GM12892 (cell line): ENCODE measurements at regions not wholly inside any gene's neighbourhood (a gene's known extent, or its start where the extent isn't known, plus 50 kb on each side); places are given as distances from the start of the nearest gene placed in this dataset.

Experiments
- POLR2A ChIP-seq: IDR thresholded peaks from 2 replicates; pipeline ENCODE4 v1.6.1; 2011; ENCODE audit warnings: low read depth, low read length, control low read depth
- POLR2AphosphoS5 ChIP-seq: IDR thresholded peaks from 2 replicates; pipeline ENCODE4 v1.6.1; 2011; ENCODE audit warnings: low read depth, low read length, control low read depth
- TAF1 ChIP-seq: IDR thresholded peaks from 2 replicates; pipeline ENCODE4 v1.6.1; 2011; ENCODE audit warnings: low read depth, mild to moderate bottlenecking, control low read depth, low read length, borderline replicate concordance

DNA sequence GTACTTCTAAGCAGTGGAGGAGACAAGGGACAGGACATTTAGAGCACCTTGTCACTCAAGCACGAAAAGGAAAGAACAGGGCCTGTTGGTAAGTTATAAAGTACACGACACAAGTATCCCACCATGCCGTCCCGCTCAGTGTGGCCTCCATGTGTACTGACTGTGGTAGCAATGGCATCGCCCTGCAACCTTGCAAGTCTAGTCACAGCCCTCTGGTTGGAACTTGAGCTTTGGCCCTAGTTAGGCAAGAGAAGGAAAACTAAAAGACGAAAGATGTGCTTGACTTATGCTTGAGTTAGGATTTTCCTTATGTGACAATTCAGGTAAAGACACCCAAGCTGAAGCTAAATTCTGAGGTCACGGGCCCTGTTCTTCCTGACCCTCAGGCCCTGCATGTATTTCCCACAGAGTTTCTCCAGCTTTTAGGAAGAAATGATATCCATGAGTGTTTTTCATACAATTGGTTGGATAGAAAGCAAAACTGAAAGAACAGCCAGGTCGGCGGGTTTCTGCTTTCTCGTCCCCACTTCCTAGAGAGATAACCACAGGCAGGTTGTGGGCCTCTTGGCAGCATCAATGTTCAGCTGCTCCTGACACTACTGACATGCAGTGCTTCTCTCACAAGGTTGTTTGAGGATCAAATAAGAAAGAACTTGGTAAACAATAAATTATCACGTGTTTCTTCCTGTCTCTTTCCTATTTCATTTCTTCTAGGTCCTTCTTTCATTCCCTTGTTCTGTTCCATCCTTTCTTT lies 216.2 kb downstream of the IRS2 start:
- TF ChIP-seq TAF1, result no peak
- no peak for TF ChIP-seq POLR2A
- no peak for TF ChIP-seq POLR2AphosphoS5
